Ishikawa (cell line): ENCODE measurements at regions not wholly inside any gene's neighbourhood (a gene's known extent, or its start where the extent isn't known, plus 50 kb on each side); places are given as distances from the start of the nearest gene placed in this dataset.

Source experiments
- CEBPB ChIP-seq: IDR thresholded peaks from 2 replicates; pipeline ENCODE4 v1.6.1; 2012
- EP300 ChIP-seq: IDR thresholded peaks from 2 replicates; pipeline ENCODE4 v1.6.1; 2012; ENCODE audit warnings: borderline replicate concordance
- FOXM1 ChIP-seq: IDR thresholded peaks from 2 replicates; pipeline ENCODE4 v1.6.1; 2012; ENCODE audit warnings: low read depth, borderline replicate concordance
- NFIC ChIP-seq: IDR thresholded peaks from 2 replicates; pipeline ENCODE4 v1.6.1; 2012
- RAD21 ChIP-seq: IDR thresholded peaks from 2 replicates; pipeline ENCODE4 v1.6.1; 2012; ENCODE audit warnings: low read depth
- TAF1 ChIP-seq: IDR thresholded peaks from 2 replicates; pipeline ENCODE4 v1.6.1; 2012; ENCODE audit warnings: low read depth, mild to moderate bottlenecking
- TCF12 ChIP-seq: IDR thresholded peaks from 2 replicates; pipeline ENCODE4 v1.6.1; 2012; ENCODE audit warnings: low read depth
- TEAD4 ChIP-seq: IDR thresholded peaks from 2 replicates; pipeline ENCODE4 v1.6.1; 2012
- USF1 ChIP-seq: IDR thresholded peaks from 2 replicates; pipeline ENCODE4 v1.6.1; 2012
- TF ChIP-seq, protein P1 (sequence below): IDR thresholded peaks from 2 replicates; pipeline ENCODE4 v1.6.1; 2012; ENCODE audit warnings: low read depth, mild to moderate bottlenecking
- TF ChIP-seq, protein P2 (sequence below): IDR thresholded peaks from 2 replicates; pipeline ENCODE4 v1.6.1; 2012

DNA sequence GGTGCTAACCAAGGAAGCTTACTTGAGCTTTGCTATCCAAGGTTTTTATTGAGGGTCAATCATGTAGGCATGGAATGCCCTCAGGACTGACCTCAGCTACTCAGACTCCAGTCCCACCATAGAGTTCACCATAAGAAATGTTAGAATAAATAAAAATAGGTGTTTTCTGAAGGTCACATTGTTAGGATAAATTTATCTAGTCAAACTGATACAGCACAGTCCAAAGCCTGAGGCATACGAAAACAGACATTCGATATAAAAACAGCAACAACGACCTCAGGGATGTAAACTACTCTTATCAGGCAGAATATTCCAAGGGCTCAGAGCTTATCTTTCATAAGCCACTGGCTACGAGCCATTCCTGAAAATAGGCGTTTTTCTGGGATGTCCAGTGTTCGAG is 690.6 kb downstream of the MCTP2 start:
- TF ChIP-seq EP300 (no peak), RAD21 (no peak), NFIC (no peak), CEBPB (no peak), TAF1 (no peak), TCF12 (no peak), TEAD4 (no peak), USF1 (no peak), FOXM1 (no peak)
- TF ChIP-seq, protein P1, sequence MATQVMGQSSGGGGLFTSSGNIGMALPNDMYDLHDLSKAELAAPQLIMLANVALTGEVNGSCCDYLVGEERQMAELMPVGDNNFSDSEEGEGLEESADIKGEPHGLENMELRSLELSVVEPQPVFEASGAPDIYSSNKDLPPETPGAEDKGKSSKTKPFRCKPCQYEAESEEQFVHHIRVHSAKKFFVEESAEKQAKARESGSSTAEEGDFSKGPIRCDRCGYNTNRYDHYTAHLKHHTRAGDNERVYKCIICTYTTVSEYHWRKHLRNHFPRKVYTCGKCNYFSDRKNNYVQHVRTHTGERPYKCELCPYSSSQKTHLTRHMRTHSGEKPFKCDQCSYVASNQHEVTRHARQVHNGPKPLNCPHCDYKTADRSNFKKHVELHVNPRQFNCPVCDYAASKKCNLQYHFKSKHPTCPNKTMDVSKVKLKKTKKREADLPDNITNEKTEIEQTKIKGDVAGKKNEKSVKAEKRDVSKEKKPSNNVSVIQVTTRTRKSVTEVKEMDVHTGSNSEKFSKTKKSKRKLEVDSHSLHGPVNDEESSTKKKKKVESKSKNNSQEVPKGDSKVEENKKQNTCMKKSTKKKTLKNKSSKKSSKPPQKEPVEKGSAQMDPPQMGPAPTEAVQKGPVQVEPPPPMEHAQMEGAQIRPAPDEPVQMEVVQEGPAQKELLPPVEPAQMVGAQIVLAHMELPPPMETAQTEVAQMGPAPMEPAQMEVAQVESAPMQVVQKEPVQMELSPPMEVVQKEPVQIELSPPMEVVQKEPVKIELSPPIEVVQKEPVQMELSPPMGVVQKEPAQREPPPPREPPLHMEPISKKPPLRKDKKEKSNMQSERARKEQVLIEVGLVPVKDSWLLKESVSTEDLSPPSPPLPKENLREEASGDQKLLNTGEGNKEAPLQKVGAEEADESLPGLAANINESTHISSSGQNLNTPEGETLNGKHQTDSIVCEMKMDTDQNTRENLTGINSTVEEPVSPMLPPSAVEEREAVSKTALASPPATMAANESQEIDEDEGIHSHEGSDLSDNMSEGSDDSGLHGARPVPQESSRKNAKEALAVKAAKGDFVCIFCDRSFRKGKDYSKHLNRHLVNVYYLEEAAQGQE: no peak
- TF ChIP-seq, protein P2, sequence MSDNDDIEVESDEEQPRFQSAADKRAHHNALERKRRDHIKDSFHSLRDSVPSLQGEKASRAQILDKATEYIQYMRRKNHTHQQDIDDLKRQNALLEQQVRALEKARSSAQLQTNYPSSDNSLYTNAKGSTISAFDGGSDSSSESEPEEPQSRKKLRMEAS: no peak
